Right kidney (tissue), 1 donor: ENCODE measurements at regions not wholly inside any gene's neighbourhood (a gene's known extent, or its start where the extent isn't known, plus 50 kb on each side); places are given as distances from the start of the nearest gene placed in this dataset.
"Not testable (repeated sequence)": the region's sequence is repeated elsewhere in the genome, so short reads cannot be mapped to it uniquely, and the experiment has no call there.

Experiments
- DNase-seq: peaks from one replicate; pipeline ENCODE4 v3.0.0-alpha.2; 2016

DNA sequence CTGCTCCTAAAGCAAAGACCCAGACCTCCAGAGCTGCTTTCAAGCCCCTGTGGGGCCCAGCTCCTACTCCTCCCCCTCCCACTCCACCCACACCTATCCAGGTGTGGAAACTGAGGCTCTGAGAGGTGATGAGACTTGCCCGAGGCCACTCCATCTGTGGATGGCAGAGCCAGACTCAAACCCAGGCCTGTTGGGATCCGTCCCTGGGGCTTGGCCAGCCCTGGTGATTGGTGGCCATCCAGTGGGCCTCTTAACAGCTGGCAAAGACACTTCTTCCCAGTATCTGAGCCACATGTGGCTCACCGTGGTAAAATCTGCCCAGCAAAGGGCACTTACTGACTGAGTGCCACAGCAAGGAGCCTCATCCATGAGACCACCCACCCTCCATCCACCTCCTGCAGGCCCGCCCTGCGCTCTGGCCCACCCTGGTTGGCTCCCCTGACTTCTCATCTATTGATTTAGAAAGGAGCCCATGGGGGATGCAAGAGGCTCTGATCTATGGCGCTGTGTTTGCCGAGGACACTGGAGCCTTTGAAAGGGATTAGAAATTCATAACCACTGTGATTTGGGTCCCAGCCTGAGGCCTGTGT, 398.5 kb downstream of the PTPRU start:
- no peak for DNase-seq

DNA sequence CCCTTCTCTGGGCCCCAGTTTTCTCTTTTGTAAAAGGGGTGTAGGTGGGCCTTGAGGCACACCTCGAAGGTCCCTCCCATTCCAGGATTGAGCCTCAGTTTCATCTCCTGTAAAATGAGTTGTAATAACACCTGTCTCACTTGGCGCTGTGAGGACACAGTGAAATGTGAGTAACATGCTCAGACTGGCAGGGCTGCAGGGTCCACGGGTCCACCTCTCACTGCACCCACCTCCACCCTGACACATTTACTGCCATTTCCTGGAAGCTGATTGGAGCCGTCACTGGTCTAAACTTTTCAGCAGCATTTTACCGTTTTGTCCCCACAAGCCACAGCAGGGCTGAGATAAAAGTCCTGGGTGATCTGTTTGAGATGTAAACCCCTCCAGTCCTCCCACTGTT, 398.0 kb downstream of the PTPRU start:
- DNase-seq, result no peak

DNA sequence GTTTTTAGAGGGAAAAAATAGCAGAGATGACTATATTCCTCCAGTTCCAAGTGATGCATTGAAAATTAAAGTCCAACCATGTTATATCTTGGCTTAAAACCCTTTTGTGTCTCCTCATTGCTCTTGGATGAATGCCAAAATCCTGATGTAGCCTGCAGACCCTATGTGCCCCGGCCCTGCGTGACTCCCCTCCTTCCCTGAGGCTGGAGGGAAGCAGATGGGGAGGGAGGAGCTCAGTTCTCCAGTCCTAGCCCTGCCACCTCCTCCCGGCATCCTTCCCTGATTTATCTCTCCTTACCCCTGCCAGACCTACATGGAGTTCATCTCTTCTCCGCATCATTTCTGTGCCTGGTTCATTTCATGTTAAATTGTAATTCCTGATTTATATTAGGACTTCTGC, 397.4 kb downstream of the PTPRU start:
- no peak for DNase-seq

DNA sequence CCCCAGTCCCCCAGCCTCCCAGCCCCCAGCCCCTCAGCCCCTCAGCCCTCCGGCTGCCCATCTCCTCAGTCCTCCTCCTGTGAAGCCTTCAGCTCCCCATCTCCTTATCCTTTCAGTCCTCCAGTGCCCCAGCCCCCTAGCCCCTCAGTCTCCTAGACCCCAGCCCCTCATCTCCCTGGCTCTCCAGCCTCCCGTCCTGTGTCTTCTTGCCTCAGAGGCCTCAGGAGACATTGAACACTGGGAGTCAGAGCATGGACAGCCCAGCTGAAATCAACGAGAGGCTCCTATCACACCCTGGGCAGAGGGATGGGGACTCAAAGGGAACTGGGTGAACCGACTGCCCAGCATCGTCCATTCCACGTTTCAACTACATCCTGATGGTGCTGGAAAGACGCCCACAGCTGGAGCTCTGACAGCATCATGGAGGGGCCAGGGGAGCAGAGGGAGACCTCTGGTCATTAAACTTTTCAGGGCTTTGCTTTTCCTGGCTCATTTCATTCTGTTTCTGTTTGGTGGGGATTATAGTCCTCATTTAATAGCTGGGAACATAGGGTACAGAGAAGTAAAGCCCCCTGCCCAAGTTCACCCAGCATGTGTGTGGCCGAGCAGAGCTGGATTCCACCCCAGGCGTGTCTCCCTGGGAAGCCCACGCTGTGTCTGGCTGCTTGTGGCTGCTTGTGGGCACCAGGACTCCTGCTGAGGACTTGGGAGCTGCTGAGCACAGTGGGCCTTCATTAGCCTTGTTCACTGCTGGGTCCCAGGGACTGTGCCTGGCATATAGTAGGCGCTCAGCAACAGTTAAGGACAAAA, 396.7 kb downstream of the PTPRU start:
- DNase-seq, result no peak

DNA sequence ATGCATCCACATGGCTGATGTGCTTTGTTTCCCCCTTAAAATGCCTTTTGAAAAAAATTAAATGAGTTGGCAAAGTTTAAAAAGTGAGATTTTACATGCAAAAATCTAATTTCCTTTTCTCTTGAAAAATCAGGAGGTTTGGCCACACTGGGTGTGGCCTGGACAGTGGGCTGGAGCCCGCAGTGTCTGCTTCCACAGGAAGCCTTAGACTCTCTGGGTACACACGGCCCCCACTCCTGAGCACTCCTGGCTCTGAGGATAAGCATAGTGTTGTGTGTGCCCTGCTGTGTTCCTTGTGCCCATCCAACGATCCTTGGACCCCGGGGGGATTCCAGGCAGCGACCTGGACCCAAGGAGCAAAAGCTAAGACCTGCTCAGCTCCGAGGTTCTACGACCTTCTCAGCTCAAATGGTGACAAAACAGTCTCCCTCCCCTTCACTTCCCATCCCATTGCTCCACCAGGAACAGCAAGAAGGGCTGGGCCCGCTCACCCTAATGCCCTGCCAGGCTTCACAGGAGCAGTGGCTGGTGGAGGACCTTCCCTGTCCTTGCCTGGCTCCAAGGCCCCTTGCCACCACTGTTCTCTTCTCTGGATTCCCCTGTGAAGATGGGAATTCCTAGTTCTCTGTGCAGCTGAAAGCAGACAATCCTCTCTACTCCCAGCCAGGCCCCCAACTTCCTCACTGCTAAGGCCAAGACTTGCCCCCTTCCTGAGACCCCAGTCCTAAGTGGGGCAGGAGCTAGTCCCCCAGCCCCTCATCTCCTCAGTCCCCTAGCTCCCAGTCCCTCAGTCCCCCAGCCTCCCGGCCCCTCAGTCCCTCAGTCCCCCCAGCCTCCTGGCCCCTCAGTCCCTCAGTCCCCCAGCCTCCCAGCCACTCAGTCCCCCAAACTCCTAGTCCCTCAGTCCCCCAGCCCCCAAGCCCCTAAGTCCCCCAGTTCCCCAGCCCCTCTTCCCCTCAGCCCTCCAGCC, 395.8 kb downstream of the PTPRU start:
- DNase-seq, result no peak

DNA sequence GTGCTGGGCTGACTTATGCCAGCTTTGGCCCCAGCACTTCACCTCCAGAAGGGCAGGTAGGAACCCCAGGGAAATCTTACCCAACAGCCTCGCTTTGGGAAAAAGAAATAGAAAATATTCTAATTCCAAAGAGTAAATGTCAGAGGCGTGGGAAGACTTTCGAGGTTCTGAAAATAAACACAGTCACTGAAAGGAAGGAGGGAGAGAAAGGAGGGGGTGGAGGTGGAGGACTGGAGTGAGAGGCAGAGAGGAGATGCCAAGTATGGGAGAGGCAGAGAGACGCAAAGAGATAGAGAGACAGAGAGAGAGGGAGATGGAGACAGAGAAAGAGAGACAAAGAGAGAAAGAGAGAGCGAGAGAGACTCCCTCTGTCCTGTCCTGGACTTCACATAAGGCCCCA, 395.0 kb downstream of the PTPRU start:
- DNase-seq, result no peak

DNA sequence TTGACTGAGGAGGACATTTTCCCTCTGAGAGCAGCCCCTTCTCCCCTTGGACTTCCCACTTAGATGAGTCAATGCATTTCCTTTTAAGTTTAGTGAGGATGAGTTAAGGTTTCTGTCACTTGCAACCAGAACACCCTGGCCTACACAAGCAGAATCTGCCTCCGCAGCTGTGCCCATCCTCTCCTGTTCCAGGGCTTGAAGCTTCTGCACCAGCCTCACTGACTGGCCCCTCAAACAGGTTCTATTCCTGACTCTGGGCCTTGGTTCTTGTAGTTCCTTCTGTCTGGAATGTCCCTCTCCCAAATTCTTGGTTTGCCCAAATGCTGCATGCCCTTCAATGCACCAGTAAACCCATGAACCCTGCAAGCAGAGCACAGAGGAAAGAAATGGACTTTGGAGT, 394.4 kb downstream of the PTPRU start:
- no peak for DNase-seq

DNA sequence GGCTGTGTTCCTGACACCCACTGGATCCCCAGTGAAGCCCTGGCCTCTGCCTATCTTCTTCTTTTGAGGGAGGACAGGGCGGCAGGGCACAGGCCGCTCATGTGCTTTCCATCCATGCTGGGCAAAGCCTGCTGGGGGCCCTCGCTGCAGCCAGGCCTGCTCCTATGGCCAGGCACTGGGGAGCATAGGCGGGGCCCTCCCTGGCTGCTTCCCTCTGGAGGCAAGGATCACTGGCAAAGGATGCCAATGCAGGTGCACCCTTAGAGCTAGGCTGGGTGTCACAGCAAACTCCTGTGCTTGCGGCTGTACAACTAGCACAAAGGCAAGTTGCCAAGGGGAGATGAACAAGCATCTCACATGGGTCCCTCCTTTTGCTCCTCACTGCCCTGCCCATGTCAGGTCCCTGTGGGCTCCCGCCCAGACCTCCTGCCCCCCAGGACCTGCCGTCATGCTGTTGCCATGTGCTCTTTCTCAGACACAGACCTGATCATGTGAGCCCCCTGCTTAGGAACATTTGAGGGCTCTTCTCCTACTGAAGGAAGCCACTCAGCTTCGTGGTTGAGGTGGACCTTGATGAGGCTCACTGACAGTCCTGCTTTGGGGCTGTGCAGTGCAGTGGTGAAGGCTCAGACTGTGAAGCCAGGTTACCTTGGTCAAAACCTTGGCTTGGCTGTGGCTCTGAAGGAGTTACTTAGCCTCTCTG, 393.6 kb downstream of the PTPRU start:
- DNase-seq, result no peak

DNA sequence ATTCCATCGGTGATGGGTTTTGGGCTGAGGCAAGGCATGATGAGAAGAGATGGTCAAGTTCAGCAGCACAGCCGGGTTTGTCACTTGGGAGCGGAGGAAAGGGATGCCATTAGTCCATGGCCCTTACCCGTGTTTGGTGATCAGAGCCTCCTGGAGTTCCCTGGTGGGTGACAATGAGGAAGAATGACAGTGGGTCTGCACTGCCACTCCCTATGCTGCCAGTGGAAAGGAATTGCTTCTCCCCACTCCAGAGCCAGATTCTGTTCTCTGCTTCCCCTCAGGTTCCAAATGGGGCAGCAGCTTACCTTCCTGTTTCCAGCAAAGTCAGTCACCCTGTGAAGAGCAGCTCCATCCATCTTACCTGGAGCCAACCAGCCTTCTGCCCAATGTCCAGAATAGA, 393.1 kb downstream of the PTPRU start:
- DNase-seq, result no peak

DNA sequence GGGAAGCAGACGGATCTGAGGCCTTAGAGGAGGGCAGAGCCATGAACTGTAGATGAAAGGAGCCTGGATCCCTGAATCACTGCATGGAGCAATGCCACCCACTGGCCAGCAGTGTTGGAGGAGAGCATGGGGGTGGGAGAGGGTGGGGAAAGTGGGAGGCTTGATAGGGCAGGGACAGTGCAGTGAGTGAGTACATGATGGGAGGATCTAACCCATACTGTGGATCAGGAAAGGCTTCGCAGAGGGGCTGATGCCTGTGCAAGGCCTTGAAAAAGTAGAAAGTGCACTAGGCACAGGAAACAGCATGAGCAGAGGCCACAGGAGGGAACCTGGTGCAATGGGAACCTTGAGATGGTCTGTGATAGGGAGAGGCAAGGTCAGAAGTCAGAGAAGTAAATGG, 391.9 kb downstream of the PTPRU start:
- no peak for DNase-seq

DNA sequence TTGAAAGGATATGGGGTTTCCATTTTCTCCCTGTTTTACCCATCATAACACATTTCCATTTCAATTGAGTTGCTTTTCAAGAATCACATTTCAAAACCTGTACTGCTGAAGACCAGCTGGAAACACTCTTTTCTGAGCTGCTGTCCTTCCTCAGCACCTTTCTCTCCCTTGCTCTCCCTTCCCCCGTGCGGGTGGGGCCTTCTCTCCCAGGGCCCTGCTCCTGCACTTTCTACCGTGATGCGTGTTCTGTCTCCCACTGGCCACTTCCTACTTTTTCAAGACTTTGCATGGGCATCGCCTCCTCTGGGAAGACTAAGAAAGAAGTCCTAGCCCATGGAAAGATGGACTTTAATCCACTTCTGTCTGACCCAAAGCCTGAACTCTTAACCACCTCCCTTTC, 390.4 kb downstream of the PTPRU start:
- DNase-seq, result no peak

DNA sequence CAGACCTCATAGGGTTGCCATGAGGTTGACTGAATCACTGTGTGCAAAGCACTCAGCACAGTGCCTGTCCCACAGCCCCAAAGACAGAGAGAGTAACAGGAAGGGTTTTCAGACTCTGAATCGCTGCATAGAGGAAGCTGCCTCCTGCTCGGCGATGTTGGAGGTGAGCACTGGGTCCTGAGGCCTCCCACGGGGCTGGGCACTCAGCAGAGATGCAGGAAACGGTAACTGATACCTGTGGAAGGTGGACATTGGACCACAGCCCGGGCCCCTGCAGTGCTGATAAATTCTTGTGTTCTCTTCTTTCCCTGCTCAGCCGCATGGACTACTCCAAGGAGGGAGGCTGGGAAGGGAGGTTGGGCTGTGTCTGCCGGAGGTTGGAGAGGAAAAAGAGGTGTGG, 389.7 kb downstream of the PTPRU start:
- DNase-seq, result no peak

DNA sequence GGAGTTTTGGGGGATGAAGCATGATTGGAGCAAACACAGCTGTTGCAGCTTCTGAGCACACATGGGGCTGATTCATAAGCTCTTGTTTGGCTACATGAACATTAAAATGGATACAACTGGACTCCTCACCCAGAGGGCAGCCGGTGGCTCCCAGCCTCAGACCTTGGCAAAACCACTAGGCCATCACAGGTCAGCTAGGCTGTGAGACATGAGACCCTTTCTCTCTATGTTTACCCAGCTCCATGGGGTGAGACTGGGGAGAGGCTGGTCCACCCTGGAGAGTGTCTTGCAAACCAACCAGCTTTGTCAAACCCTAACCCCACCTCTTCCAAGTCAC, 388.7 kb downstream of the PTPRU start:
- no peak for DNase-seq

DNA sequence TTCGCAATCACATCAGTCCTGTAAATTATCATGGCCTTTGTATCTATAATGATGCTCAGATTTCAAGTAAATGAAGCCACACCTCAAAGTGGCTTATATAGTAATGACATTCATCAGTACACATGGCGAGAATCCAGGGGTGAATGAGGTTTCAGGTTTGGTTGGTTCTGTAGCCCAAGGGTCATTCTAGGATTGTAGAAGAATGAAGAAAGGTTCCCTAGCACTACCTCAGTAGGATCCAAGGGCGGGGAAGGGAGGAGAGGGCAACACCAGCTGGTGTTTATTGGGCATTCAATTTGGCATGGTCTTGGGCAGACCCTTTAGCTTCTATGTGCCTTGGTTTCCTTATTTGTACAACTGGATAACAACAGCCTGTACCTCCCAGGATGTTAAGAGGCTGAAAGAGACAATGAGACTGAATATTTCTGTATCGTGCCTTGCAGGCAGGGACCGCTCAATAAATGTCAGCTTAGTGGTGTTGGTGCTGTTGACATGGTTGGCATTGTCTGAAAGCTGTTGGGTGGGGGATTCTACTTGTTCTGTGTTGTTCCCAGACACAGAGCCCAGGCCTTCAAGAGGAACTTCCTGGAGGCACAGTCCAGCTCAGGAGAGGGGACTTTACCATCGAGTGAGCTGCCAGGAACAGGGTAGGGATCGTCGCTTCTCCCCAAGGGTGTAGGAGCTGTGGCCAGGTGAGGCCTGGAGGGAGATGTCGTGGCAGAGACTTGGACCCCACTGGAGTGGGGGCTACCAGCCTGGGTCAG, 388.2 kb downstream of the PTPRU start:
- no peak for DNase-seq

DNA sequence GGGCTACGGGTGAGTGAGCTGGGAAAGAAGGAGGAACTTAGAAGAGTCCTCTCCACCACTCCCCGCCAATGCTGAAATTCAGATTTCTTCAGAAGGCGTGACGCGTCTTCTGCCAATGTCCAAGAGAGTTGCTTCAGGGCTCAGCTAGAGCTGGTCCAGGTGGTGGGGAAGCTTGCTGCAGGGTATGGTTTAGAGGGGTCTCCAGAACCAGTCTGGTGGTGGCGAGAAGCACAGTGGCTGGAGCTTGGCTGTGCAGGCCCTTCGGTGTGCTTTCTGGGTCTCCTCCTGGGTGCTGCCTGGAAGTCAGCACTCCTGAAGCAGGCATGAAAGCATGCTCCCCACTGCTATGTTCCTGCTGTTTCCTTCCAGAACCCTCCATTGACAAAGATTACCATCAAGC, 387.2 kb downstream of the PTPRU start:
- DNase-seq, result no peak

DNA sequence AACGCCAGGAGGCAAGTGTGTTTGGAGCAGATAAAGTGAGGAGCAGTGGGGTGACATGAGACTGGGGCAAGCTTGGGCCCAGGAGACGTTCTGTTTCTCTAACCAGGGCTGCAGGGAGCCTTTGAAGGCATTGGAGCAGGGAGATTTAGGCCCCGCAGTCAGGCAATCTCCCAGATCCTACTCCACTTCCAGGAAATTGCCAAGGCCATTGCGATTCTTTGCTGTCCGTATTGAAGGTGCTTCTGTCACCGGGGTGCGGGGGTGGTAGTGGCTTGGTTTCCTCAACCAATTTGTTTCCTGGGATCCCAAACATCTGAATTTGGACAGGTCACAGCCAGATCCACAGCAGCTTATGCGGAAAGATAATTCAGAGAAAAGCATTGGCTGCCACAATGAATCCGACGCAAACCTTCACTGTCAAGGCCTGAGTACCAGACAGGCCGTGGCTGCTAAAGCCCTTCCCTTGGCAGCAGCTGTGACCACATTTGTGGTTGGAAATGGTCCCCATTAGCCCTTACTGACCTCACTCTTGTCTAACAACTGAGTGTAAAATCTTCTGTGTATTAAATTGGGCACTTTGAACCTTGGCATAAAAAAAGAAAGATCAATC, 385.6 kb downstream of the PTPRU start:
- DNase-seq, result no peak

DNA sequence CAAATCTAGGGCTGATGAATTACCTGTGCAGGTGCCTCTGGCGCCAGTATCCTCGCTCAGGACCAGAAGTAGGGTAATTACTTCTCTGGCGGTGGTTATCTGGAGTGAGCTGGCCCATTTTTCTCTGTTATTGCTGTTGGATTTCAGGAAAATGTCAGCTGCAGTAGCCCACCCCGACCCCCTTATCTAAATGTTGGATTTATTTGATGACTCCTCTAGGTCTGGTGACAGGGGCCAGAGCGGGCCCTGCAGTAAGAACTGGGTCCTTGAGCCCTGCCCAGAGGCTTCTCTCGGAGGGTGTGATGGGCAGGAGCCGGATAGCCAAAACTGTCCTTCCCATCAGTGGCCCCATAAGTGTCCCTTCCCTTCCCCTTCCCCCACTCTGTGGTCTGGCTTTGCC, 384.3 kb downstream of the PTPRU start:
- no peak for DNase-seq

DNA sequence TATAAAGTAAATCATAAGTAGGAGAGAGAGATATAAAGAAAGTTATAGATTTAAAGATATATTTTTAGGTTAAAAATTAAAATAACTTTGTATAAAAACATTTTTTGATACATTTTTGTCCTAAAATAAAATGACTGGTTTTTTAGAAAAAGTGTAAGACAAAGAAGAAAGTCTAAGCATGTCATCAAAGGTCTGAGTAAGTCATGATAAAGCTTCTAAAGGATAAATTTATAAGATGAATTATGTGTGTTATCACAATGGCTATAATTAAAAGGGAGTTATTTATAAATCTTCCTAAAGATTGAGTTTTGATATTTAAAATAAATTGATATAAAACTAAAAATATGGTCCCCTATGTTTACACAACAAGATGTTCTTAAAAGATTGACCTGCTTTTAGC, 370.9 kb downstream of the PTPRU start:
- DNase-seq, result no peak

DNA sequence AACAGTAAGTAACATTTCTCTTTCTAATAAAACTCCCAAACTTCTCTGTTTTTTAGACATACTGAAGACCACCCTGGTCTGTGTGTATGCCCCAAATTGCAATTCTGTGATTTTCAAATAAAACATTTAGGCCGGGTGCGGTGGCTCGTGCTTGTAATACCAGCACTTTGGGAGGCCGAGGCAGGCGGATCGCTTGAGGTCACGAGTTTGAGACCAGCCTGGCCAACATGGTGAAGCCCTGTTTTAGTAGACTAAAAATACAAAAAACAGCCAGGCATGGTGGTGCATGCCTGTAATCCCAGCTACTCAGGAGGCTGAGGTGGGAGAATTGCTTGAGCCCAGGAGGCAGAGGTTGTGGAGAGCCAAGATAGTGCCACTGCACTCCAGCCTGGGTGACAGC, 368.5 kb downstream of the PTPRU start:
- DNase-seq, result not testable (repeated sequence)

DNA sequence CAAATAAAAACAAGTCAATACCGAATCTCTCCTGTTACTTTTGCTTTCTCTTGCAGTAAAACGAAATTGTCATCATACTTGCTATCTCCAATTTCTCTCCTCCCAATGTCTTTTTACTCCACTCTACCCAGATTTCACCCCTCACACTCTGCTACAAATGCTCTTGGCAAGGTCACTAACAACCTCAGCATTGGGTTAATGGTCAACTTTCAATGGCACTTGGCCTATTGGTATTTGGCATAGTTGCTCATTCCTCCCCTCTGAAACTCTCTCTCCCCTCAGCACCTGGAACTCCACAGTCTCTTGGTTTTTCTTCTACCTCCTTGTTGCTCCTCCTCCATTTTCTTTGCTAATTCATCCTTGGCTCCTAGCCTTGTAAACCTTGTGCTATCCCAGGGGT, 367.3 kb downstream of the PTPRU start:
- no peak for DNase-seq

DNA sequence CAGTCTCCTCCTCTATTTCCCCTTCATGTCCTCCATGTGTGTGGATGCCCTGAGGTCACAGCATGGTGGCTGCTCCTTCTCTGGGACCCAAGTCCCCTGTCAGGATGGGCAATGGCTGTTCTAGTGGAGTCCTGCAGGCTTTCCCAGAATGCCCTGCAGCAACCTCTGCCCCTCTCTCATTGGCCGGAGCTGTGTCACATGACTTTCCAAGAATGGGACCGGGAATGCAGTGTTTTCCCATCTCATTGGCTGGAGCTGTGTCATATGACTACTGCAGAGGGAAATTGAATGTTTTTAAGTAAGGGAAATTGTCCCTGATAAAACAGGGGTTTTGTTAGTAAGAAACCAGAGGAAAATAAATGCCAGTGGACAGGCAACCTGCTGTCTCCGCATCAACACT, 365.9 kb downstream of the PTPRU start:
- no peak for DNase-seq

DNA sequence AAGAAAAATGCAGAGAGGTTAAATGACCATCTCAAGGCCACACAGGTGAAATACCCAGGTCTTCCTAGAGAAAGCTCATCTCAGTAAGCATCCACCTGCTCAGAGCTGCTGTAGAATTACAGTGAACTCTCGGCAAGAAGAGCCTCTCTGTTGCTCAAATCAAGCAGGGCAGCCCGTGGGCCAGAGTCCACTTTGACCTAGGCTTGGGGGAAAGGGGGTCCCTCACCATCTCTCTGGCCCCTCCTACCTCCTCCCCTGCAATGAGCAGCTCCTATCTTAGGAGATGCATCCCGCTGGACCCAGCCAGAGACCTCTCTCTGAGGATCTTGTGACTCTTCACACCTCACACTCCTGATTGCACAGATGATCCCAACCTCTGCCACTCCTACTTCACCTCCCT, 364.7 kb downstream of the PTPRU start:
- no peak for DNase-seq
